ENCODE measurements at regions not wholly inside any gene's neighbourhood (a gene's known extent, or its start where the extent isn't known, plus 50 kb on each side); places are given as distances from the start of the nearest gene placed in this dataset.

DNA sequence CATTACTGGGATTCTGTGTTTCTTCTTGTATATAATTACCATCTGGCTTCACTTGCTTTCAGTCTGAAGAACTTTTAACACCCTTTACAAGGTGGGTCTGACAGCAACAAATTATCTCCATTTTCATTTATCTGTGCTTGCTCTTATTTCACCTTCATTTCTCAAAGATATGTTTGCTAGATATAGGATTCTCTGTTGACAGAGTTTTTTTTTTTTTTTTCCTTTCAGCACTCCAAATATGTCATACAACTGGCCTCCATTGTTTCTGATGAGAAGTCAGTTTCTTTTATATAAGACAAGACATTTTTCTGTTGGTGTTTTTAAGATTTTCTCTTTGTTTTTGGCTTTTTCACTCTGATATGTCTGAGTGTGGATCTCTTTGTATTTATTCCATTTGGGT is 59.3 kb upstream of the TACR1 start:
- DNase-seq (ENCODE audit: low read depth), result no peak
- H3K4me3 ChIP-seq (ENCODE audit: low read depth, low read length), result no peak overlapping the region
- TF ChIP-seq, protein P1, sequence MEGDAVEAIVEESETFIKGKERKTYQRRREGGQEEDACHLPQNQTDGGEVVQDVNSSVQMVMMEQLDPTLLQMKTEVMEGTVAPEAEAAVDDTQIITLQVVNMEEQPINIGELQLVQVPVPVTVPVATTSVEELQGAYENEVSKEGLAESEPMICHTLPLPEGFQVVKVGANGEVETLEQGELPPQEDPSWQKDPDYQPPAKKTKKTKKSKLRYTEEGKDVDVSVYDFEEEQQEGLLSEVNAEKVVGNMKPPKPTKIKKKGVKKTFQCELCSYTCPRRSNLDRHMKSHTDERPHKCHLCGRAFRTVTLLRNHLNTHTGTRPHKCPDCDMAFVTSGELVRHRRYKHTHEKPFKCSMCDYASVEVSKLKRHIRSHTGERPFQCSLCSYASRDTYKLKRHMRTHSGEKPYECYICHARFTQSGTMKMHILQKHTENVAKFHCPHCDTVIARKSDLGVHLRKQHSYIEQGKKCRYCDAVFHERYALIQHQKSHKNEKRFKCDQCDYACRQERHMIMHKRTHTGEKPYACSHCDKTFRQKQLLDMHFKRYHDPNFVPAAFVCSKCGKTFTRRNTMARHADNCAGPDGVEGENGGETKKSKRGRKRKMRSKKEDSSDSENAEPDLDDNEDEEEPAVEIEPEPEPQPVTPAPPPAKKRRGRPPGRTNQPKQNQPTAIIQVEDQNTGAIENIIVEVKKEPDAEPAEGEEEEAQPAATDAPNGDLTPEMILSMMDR (IDR thresholded peaks at IDR 0.05; ENCODE audit: insufficient read depth, low read depth, low read length, missing control alignments), result no peak

DNA sequence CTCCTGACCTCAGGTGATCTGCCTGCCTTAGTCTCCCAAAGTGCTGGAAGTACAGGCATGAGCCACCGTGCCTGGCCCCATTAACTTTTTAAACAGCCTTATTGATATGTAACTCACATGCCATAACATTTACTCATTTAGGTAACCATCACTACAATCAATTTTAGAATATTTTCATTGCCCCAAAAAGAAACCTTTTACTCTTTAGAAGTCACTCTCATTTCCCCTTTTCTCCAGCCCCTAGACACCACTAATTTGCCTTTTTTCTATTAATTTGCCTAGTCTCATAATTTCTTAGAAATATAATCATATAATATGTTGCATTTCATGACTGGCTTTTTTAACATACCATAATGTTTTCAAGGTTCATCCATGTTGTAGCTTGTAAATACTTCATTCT is 57.2 kb upstream of the TACR1 start:
- no peak overlapping the region for H3K4me3 ChIP-seq (ENCODE audit: low read depth, low read length)
- TF ChIP-seq, protein P1 (IDR thresholded peaks at IDR 0.05; ENCODE audit: insufficient read depth, low read depth, low read length, missing control alignments), result no peak
- DNase-seq (ENCODE audit: low read depth), result peak; percentile 1

DNA sequence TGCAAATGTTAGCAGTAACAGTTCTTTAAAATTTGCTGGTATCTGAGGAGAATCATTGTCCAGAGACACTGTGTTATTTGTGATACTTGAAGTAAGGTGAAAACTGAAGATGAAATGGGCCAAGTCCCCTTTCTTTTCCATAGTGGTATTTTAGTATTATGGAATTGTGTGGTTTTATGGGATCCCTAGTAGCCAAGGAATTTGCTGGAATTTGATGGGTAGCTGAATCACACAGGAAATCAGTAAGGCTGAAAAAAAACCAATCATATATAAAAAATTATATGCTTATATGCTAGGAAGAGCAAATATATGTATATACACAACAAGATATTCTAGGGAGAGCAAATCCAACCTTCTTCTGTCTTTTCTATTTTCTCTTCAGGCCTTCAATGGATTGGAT is 54.2 kb upstream of the TACR1 start:
- no peak for DNase-seq (ENCODE audit: low read depth)
- no peak overlapping the region for H3K4me3 ChIP-seq (ENCODE audit: low read depth, low read length)
- TF ChIP-seq, protein P1 (IDR thresholded peaks at IDR 0.05; ENCODE audit: insufficient read depth, low read depth, low read length, missing control alignments), result no peak

DNA sequence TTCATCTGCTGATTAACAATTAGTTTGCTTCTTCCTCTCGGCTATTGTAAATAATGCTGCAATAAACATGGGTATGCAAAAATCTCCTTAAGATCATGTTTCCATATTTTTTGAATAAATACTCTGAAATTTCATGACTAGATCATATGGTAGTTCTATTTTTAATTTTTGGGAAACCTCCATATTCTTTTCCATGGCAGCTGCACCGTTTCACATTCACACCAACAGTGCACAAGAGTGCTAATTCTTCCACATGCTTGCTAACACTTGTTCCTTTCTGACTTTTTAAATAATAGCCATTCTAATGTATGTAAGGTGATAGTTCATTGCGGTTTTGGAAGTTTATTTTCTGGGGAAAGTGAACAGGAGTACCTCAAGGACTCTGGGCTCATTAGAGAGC is 52.6 kb upstream of the TACR1 start:
- TF ChIP-seq, protein P1 (IDR thresholded peaks at IDR 0.05; ENCODE audit: insufficient read depth, low read depth, low read length, missing control alignments), result no peak

More for the DNA sequence above, 52.6 kb upstream of the TACR1 start:
- no peak overlapping the region for H3K4me3 ChIP-seq (ENCODE audit: low read depth, low read length)
- DNase-seq (ENCODE audit: low read depth), result no peak
